T-helper 1 cell treated with Interleukin-12 subunit alpha and Interleukin-12 subunit beta and Interleukin-4 antibody, amounts not matched to agents 30 μg/mL and 1 μg/mL, for 36 hours (primary cell): ENCODE measurements at regions not wholly inside any gene's neighbourhood (a gene's known extent, or its start where the extent isn't known, plus 50 kb on each side); places are given as distances from the start of the nearest gene placed in this dataset.

Source experiments
- H3K27ac Mint-ChIP-seq: one replicate; pipeline ENCODE4 v1.8.0; 2021; ENCODE audit warnings: mild to moderate bottlenecking, mixed read lengths
- H3K27me3 Mint-ChIP-seq: one replicate; pipeline ENCODE4 v1.8.0; 2021; ENCODE audit warnings: low read depth, mixed read lengths
- H3K36me3 Mint-ChIP-seq: one replicate; pipeline ENCODE4 v1.8.0; 2021; ENCODE audit warnings: low read depth, mixed read lengths
- H3K4me1 Mint-ChIP-seq: one replicate; pipeline ENCODE4 v1.8.0; 2021; ENCODE audit warnings: low read depth, mixed read lengths
- H3K4me3 Mint-ChIP-seq: one replicate; pipeline ENCODE4 v1.8.0; 2021; ENCODE audit warnings: mild to moderate bottlenecking, moderate library complexity, mixed read lengths
- H3K9me3 Mint-ChIP-seq: one replicate; pipeline ENCODE4 v1.8.0; 2021; ENCODE audit warnings: mixed read lengths

DNA sequence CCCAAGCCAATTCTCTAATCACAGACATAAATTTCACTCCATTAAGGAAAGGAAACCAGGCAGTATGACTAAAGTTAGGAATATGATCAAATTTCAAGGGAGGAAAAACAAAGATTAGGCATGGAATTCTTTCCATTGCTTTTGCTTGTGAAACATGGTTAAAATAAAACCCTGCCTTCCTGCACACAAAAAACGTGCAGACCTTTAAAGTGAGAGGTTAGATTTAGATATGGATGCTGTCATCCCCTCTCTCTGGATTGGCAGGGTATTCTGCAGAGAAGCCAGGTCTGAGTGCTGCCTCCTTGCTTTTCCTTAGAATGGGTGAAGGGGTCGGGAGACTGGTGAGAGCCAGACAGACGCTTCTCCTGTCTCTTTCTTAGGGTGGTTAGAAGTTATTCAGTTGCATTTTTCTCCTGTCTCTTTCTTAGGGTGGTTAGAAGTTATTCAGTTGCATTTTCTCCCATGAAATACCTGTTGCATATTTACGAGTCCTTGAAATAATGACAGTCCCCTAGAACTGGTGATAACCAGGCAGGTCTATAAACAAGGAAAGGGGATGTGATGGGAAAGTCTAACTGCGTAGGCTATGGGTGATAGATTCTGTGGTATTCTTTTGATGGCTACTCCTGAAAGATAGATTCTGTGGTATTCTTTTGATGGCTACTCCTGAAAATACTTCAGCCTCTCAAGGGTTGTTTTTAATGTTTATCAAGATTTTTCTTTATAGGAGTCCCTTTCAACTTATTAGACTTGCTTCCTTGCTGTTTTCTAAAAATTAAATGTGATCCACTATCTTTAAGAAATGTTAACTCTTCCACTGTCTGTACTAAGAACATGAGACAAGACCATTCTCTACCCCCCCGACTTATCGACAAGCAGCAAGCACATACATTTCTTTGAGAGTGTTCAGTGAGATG, 163.6 kb downstream of the SPRY1 start:
- Mint-ChIP-seq H3K36me3 (no peaks in the 10 kb centered on the region), H3K27ac (no peak overlapping the region), H3K4me1 (peaks cover 5% of the 10 kb centered on the region), H3K27me3 (peaks cover 31% of the 10 kb centered on the region), H3K4me3 (no peak overlapping the region), H3K9me3 (no peaks in the 10 kb centered on the region)

DNA sequence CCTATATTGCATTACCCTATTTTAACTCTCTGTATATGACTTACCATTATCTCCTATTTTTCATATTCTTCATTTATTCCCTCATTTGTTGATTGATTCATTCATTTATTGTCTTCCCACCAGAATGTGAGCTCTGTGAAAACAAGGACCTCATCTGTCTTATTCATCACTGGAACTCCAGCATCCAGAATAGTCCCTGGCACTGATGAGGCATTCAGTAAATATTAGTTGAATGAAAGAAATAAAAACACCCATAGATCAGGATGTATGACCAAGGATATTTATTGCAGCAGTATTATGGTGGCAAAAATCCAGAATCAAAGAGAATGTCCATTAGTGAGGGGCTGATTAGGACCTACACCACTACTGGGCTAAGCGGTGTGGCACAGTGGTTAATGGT, 164.9 kb downstream of the SPRY1 start:
- Mint-ChIP-seq H3K36me3 (no peaks in the 10 kb centered on the region), H3K4me1 (peaks cover 5% of the 10 kb centered on the region), H3K4me3 (no peak overlapping the region), H3K27ac (no peak overlapping the region), H3K9me3 (peaks cover 5% of the 10 kb centered on the region), H3K27me3 (peaks cover 32% of the 10 kb centered on the region)

DNA sequence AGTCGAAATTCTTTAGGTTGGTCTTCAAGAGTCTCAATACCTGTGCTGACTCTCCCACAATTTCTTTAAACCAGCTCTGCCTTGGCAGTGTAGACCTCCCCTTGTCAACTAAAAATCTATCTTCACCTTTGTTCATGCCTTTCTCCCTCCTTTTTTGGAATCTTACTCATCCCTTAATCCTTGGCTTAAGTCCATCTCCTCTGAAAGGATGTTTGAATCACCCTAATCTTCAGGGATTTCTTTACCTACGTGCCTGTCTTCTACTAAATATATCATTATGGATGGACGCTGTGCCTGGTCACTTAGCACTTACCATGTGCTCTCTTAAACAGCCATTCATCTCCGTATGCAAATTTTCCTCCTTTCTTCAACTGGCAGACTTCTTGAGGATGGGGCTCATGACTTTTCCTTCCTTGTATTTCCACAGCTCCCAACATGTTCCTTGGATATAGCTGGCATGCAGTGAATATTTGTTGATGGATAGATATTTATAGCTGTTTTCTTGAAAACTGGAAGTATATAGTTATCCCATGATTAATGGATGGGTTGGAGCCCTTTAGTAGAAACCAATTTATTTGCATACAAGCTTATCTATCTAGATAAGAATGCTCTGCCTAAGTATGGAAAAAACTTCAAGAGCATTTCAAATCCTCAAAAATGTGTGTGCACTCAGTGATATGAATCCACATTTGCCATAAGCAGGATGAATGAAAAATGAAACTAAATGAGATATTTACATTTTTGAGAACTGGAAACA, 166.6 kb downstream of the SPRY1 start:
- H3K36me3 Mint-ChIP-seq = no peaks in the 10 kb centered on the region
- H3K27me3 Mint-ChIP-seq = peaks cover 39% of the 10 kb centered on the region
- H3K27ac Mint-ChIP-seq = no peak overlapping the region
- peaks cover 5% of the 10 kb centered on the region for H3K4me1 Mint-ChIP-seq
- H3K4me3 Mint-ChIP-seq = no peak overlapping the region
- peaks cover 11% of the 10 kb centered on the region for H3K9me3 Mint-ChIP-seq

DNA sequence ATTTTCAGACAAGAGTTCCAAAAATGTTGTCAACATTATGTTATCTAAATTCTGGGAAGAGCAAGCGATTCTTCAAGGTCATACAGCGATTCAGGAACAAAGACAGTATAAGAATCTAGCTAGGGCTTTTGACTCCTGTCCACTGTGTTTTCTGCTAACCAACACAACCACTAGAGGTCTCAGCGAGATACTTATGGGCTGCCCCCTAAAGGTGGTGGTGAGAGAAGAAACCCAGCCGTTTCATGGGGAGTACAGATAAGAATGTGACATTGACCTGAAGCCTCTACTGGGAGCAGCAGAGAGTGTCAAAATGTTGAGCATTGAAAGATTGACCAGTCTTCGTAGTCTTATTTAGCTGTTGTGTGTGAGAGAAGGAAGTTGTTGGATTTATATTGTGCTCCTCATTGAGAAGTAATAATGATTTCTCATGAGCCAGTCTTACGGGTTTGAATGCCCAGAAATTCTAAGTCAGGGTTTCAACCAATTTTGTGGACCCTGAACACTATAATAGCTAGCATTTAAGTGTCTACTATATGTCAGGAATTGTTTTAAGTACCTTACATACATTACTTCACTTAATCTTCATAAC, 168.3 kb downstream of the SPRY1 start:
- Mint-ChIP-seq H3K36me3 (no peaks in the 10 kb centered on the region), H3K27ac (no peak overlapping the region), H3K4me1 (peaks cover 5% of the 10 kb centered on the region), H3K27me3 (peaks cover 29% of the 10 kb centered on the region), H3K4me3 (no peak overlapping the region), H3K9me3 (peaks cover 11% of the 10 kb centered on the region)

DNA sequence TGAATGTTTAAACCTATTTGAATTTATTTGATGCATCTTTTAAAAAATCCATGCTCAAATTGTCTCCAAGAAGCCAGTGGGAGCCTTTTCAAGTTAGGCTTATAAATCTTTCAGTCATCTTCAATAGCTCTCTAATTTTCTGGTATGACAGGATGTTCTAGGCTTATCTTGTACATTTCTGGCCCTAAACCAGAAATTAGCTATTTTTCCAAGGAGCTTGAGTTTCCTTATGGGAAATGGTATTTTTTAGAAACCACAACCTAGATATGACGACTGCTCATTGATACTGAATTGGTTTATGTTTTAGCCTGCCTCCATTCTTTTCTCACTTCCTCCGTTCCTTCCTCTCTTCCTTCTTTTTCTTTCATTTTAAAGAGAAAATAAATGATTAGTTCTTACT, 172.3 kb downstream of the SPRY1 start:
- H3K9me3 Mint-ChIP-seq = peaks cover 14% of the 10 kb centered on the region
- no peak overlapping the region for H3K4me3 Mint-ChIP-seq
- H3K4me1 Mint-ChIP-seq = peaks cover 5% of the 10 kb centered on the region
- no peak overlapping the region for H3K27ac Mint-ChIP-seq
- no peaks in the 10 kb centered on the region for H3K36me3 Mint-ChIP-seq
- H3K27me3 Mint-ChIP-seq = peaks cover 15% of the 10 kb centered on the region

- Mint-ChIP-seq H3K4me1 (peaks cover 3% of the 10 kb centered on the region), H3K9me3 (peaks cover 14% of the 10 kb centered on the region), H3K27ac (no peak overlapping the region), H3K36me3 (no peaks in the 10 kb centered on the region), H3K27me3 (peaks cover 15% of the 10 kb centered on the region), H3K4me3 (no peak overlapping the region)
Measured at GRCh38 chr4:123569541-123569940, 172.9 kb downstream of the SPRY1 start.

DNA sequence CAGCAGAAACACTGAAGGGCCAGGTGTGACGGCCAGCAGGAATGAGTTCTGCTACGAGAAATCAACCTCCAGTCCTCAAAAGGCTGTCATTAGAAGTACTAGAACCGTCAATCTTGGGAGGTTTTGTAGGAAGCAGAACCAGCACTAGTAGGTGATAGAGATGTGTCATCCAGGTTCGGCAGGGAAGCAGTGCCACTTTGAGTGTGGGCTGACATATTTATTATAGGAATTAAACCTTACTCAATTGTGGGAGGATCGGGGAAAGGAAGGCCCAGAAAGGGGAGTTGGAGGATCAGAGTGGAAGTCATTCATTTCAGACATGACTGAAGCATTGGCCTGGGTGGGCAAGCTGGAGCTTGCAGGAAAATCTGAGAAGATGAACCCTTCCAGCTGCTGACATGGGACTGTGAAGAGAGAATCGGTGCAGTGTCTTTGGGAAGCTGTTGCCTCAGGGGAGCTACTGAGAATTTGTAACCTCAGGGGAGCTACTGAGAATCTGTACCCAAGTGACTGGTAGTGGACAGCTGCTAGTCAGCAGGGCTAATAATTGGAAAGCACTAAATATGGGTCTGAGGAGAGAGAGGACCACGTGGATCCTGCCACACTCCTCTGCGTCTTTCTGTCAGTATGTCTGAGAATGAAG, 177.4 kb downstream of the SPRY1 start:
- Mint-ChIP-seq H3K4me1 (peaks cover 4% of the 10 kb centered on the region), H3K4me3 (no peak overlapping the region), H3K9me3 (peaks cover 4% of the 10 kb centered on the region), H3K27me3 (peaks cover 4% of the 10 kb centered on the region), H3K27ac (no peak overlapping the region), H3K36me3 (no peaks in the 10 kb centered on the region)

DNA sequence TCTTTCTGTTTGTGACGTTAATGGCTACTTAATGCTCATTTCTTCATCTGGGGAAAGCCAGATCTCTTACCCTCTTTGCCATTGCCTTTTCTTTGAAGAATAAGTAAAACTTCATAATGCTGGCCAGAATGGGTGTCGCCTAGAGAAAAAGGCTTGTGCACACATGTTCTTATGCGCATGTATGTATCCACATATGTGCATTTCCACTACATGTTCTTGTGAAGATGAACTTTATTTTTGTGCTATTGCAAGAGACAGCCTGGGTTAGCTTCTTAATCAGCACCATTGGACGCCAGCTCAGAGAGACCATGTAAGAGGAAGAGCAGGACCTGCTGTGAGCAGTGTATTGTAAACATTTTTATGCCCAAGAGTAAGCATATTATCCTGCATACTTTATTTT, 178.7 kb downstream of the SPRY1 start:
- H3K4me1 Mint-ChIP-seq = peaks cover 4% of the 10 kb centered on the region
- no peak overlapping the region for H3K4me3 Mint-ChIP-seq
- H3K9me3 Mint-ChIP-seq = peaks cover 12% of the 10 kb centered on the region
- H3K36me3 Mint-ChIP-seq = no peaks in the 10 kb centered on the region
- peaks cover 4% of the 10 kb centered on the region for H3K27me3 Mint-ChIP-seq
- no peak overlapping the region for H3K27ac Mint-ChIP-seq

GRCh38 chr4:123577225-123577906, 180.8 kb downstream of the SPRY1 start:
- Mint-ChIP-seq H3K4me1 (peaks cover 4% of the 10 kb centered on the region), H3K27me3 (no peaks in the 10 kb centered on the region), H3K9me3 (peaks cover 28% of the 10 kb centered on the region), H3K4me3 (no peak overlapping the region), H3K27ac (no peak overlapping the region), H3K36me3 (peaks cover 7% of the 10 kb centered on the region)

DNA sequence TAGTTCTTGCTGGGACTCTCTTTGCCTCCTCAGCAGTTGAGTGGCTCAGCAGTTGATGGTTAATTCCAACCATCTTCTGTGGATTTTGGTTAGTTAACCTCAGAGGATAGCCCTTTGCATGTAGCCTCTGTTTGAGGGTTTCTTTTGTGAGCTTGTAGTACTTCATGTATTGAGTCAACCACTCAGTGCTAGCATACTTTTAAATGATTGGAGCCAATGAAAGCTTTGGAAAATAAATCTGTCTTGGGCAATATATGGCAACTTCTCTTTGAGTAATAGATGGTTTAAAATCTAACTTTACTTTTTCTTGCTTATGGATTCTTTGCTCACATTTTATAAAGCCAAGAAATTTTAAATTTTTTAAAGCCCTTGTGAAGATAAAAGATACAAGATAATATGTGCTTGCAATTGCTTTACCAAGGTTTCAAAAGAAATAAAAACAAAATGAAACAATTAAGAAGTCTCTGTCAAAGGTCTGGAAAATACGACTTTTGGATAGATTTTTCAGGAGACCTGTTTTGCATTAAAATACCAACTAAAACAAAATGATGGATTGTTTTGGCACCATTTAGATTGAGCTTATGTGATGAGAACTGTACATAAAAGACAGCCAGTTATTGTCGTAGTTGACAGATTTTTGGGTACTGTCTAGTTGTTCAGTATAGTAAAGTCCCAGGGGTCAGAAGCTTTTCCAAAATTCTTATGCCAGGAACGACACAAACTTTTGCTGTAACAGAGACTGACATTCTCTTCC, 181.9 kb downstream of the SPRY1 start:
- H3K27me3 Mint-ChIP-seq = no peaks in the 10 kb centered on the region
- peaks cover 4% of the 10 kb centered on the region for H3K4me1 Mint-ChIP-seq
- no peak overlapping the region for H3K27ac Mint-ChIP-seq
- H3K36me3 Mint-ChIP-seq = peaks cover 7% of the 10 kb centered on the region
- H3K4me3 Mint-ChIP-seq = no peak overlapping the region
- H3K9me3 Mint-ChIP-seq = peaks cover 28% of the 10 kb centered on the region

DNA sequence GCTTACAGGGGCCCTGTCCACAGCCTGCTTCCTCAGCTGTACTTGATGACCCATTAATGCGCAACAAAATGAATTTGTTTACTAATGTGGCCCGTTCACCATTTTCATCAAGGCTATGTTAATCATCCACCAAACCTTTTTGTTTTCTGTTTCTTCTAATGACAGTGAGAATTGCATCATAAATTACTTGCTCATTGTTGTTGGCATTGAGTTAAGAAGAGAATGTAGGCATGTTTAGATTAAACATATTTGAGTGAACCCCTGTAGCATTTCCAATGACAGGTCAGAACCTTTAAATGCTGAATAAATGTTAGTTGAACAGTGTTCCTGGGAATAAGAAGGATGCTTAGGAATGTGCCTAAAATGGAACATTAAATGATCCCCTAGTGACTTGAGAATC, 183.4 kb downstream of the SPRY1 start:
- Mint-ChIP-seq H3K27ac (no peak overlapping the region), H3K4me1 (peaks cover 2% of the 10 kb centered on the region), H3K4me3 (no peak overlapping the region), H3K27me3 (no peaks in the 10 kb centered on the region), H3K36me3 (peaks cover 7% of the 10 kb centered on the region), H3K9me3 (peaks cover 28% of the 10 kb centered on the region)

- Mint-ChIP-seq H3K4me3 (no peak overlapping the region), H3K27ac (no peak overlapping the region), H3K36me3 (peaks cover 7% of the 10 kb centered on the region), H3K4me1 (no peaks in the 10 kb centered on the region), H3K27me3 (no peaks in the 10 kb centered on the region), H3K9me3 (peaks cover 28% of the 10 kb centered on the region)
Measured at GRCh38 chr4:123580981-123581664, 184.5 kb downstream of the SPRY1 start.

- H3K9me3 Mint-ChIP-seq = peaks cover 28% of the 10 kb centered on the region
- H3K27me3 Mint-ChIP-seq = no peaks in the 10 kb centered on the region
- no peak overlapping the region for H3K4me3 Mint-ChIP-seq
- H3K27ac Mint-ChIP-seq = no peak overlapping the region
- H3K4me1 Mint-ChIP-seq = no peaks in the 10 kb centered on the region
- H3K36me3 Mint-ChIP-seq = peaks cover 7% of the 10 kb centered on the region
Measured at GRCh38 chr4:123581802-123582201, 185.2 kb downstream of the SPRY1 start.
